ENCODE measurements at regions not wholly inside any gene's neighbourhood (a gene's known extent, or its start where the extent isn't known, plus 50 kb on each side); places are given as distances from the start of the nearest gene placed in this dataset.

DNA sequence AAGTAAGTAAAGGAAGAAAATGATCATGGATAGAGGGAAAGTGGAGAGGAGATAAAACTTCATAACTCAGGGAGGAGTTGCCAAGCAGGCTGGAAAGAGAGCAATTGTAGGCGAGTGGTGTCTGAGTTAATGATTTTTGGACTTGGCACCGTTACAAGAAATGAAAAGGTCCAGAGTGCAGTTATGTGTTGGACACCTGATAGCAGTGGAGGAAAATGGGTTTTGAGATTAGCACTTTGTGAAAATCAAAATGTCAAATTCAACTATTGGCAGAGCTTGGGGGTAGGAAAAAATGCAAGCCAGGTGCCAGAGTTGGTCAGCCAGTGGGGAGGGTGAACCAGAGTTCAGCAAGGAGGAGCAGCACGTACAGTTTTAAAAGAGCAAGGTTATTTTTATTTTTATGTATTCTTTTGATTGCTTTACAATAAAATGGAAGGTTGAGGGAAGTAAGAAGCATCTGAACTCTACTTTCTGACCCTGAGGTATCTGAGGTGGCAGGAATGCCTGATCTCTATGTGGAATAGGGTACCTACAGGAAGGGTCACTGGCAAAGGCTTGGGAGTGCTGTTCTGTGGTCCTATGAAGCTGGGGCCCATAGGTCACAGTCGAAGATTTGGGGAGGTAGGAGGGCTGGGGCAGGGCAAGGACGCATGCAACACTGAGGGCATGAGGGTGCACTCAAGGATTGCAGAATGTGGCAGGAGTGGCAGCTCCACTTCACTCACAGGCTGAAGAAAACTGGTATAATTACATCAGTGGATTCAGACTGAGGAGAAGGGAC, 127.5 kb downstream of the CD8B2 start:
- H3K4me3 ChIP-seq (ENCODE audit: low read depth in 1 of 3, low read length in 3 of 3), result no peak overlapping the region
- peak; percentile 93 to 96 for DNase-seq
- peak overlapping the region in 1 of 3 donors; percentile 55 for H3K27ac ChIP-seq (ENCODE audit: low read depth in 1 of 3, low read length in 2 of 3)
- H3K27me3 ChIP-seq (ENCODE audit: control insufficient read depth in 3 of 3, insufficient read depth in 3 of 3, low read length in 3 of 3), result no peaks in the 10 kb centered on the region
- H3K36me3 ChIP-seq (ENCODE audit: control insufficient read depth in 3 of 3, insufficient read depth in 2 of 3, low read depth in 1 of 3, low read length in 3 of 3), result no peaks in the 10 kb centered on the region
- peaks cover 2 to 16% (median 11%) of the 10 kb centered on the region in 3 donors for H3K4me1 ChIP-seq (ENCODE audit: control insufficient read depth in 3 of 3, insufficient read depth in 2 of 3, low read depth in 1 of 3, low read length in 2 of 3)
- 14 to 56% (median 30%) methylated on average over 5 of the region's 5 CpGs for WGBS, 3 donors
- H3K9me3 ChIP-seq (ENCODE audit: control insufficient read depth in 2 of 2, insufficient read depth in 1 of 2, low read depth in 1 of 2, low read length in 1 of 2), result peaks cover 0 to 4% of the 10 kb centered on the region in 2 donors
- FAIRE-seq, result peak; percentile 5

DNA sequence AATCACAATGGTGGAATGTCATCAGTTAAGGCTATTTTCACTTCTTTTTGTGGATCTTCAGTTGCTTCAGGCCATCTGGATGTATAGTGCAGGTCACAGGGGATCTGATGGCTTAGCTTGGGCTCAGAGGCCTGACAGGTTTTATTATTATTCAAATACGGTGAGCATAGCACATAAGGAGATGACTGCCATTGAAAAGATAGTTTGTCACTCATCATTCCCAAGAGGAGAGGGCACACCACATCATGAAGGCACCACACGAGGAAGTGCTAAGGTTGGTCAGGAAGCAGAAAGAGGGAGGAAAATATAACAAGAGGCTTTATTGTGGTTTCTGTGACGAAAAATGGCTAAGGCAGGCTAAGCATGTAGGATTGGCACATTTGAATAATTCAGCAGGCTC, 131.4 kb downstream of the CD8B2 start:
- H3K27me3 ChIP-seq (ENCODE audit: control insufficient read depth in 3 of 3, insufficient read depth in 3 of 3, low read length in 3 of 3), result no peaks in the 10 kb centered on the region
- H3K27ac ChIP-seq (ENCODE audit: low read depth in 1 of 3, low read length in 2 of 3), result no peak overlapping the region
- 66 to 76% (median 71%) methylated on average over 3 of the region's 3 CpGs for WGBS, 3 donors
- H3K4me1 ChIP-seq (ENCODE audit: control insufficient read depth in 3 of 3, insufficient read depth in 2 of 3, low read depth in 1 of 3, low read length in 2 of 3), result peaks cover 2 to 16% (median 7%) of the 10 kb centered on the region in 3 donors
- no peak overlapping the region for H3K4me3 ChIP-seq (ENCODE audit: low read depth in 1 of 3, low read length in 3 of 3)
- FAIRE-seq (no peak), DNase-seq (no peak)
- no peaks in the 10 kb centered on the region for H3K36me3 ChIP-seq (ENCODE audit: control insufficient read depth in 3 of 3, insufficient read depth in 2 of 3, low read depth in 1 of 3, low read length in 3 of 3)
- H3K9me3 ChIP-seq (ENCODE audit: control insufficient read depth in 2 of 2, insufficient read depth in 1 of 2, low read depth in 1 of 2, low read length in 1 of 2), result no peaks in the 10 kb centered on the region

- Histone ChIP-seq H3K36me3 (ENCODE audit: control insufficient read depth in 3 of 3, insufficient read depth in 2 of 3, low read depth in 1 of 3, low read length in 3 of 3) (no peaks in the 10 kb centered on the region), H3K4me1 (ENCODE audit: control insufficient read depth in 3 of 3, insufficient read depth in 2 of 3, low read depth in 1 of 3, low read length in 2 of 3) (peaks cover 0 to 4% (median 0%) of the 10 kb centered on the region in 3 donors), H3K27ac (ENCODE audit: low read depth in 1 of 3, low read length in 2 of 3) (no peak overlapping the region), H3K4me3 (ENCODE audit: low read depth in 1 of 3, low read length in 3 of 3) (no peak overlapping the region), H3K9me3 (ENCODE audit: control insufficient read depth in 2 of 2, insufficient read depth in 1 of 2, low read depth in 1 of 2, low read length in 1 of 2) (peaks cover 0 to 10% of the 10 kb centered on the region in 2 donors), H3K27me3 (ENCODE audit: control insufficient read depth in 3 of 3, insufficient read depth in 3 of 3, low read length in 3 of 3) (peaks cover 0 to 6% (median 0%) of the 10 kb centered on the region in 3 donors)
- no peak for FAIRE-seq
- no peak for DNase-seq
- 51 to 68% (median 65%) methylated on average over 2 of the region's 2 CpGs for WGBS, 3 donors
Observed at GRCh38 chr2:106623456-106623855, 136.3 kb downstream of the CD8B2 start.

GRCh38 chr2:106624787-106625380, 137.7 kb downstream of the CD8B2 start:
- 89 to 92% (median 92%) methylated on average over 2 of the region's 2 CpGs for WGBS, 3 donors
- DNase-seq (peak; percentile 9 to 38), FAIRE-seq (no peak)
- no peak overlapping the region for H3K27ac ChIP-seq (ENCODE audit: low read depth in 1 of 3, low read length in 2 of 3)
- H3K4me3 ChIP-seq (ENCODE audit: low read depth in 1 of 3, low read length in 3 of 3), result no peak overlapping the region
- peaks cover 0 to 6% (median 0%) of the 10 kb centered on the region in 3 donors for H3K27me3 ChIP-seq (ENCODE audit: control insufficient read depth in 3 of 3, insufficient read depth in 3 of 3, low read length in 3 of 3)
- no peaks in the 10 kb centered on the region for H3K36me3 ChIP-seq (ENCODE audit: control insufficient read depth in 3 of 3, insufficient read depth in 2 of 3, low read depth in 1 of 3, low read length in 3 of 3)
- peaks cover 0 to 4% (median 0%) of the 10 kb centered on the region in 3 donors for H3K4me1 ChIP-seq (ENCODE audit: control insufficient read depth in 3 of 3, insufficient read depth in 2 of 3, low read depth in 1 of 3, low read length in 2 of 3)
- H3K9me3 ChIP-seq (ENCODE audit: control insufficient read depth in 2 of 2, insufficient read depth in 1 of 2, low read depth in 1 of 2, low read length in 1 of 2), result peaks cover 0 to 15% of the 10 kb centered on the region in 2 donors

DNA sequence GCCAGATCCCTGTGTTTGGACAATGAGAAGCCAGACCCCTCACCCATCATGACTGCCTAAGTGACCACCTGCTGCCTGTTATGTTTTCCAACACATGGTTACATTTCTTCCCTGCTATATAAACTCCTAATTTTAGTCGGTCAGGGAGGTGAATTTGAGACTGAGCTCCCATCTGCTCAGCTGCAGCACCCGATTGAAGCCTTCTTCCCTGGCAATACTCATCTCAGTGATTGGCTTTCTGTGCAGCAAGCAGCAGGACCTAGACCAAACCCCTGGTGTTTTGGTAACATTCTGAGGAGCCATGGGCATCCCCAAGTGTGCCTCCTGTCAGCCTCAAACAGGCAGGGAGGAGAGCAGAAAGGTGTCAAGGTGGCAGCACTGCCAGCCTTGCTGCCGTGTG, 141.2 kb downstream of the CD8B2 start:
- Histone ChIP-seq H3K4me1 (ENCODE audit: control insufficient read depth in 3 of 3, insufficient read depth in 2 of 3, low read depth in 1 of 3, low read length in 2 of 3) (peaks cover 0 to 4% (median 0%) of the 10 kb centered on the region in 3 donors), H3K9me3 (ENCODE audit: control insufficient read depth in 2 of 2, insufficient read depth in 1 of 2, low read depth in 1 of 2, low read length in 1 of 2) (peaks cover 0 to 20% of the 10 kb centered on the region in 2 donors), H3K4me3 (ENCODE audit: low read depth in 1 of 3, low read length in 3 of 3) (no peak overlapping the region), H3K36me3 (ENCODE audit: control insufficient read depth in 3 of 3, insufficient read depth in 2 of 3, low read depth in 1 of 3, low read length in 3 of 3) (no peaks in the 10 kb centered on the region), H3K27me3 (ENCODE audit: control insufficient read depth in 3 of 3, insufficient read depth in 3 of 3, low read length in 3 of 3) (peaks cover 0 to 6% (median 0%) of the 10 kb centered on the region in 3 donors), H3K27ac (ENCODE audit: low read depth in 1 of 3, low read length in 2 of 3) (no peak overlapping the region)
- DNase-seq (no peak), FAIRE-seq (no peak)
- 83 to 91% (median 86%) methylated on average over 3 of the region's 3 CpGs for WGBS, 3 donors

GRCh38 chr2:106629981-106630380, 142.8 kb downstream of the CD8B2 start:
- Histone ChIP-seq H3K27me3 (ENCODE audit: control insufficient read depth in 3 of 3, insufficient read depth in 3 of 3, low read length in 3 of 3) (peaks cover 0 to 4% (median 0%) of the 10 kb centered on the region in 3 donors), H3K4me3 (ENCODE audit: low read depth in 1 of 3, low read length in 3 of 3) (no peak overlapping the region), H3K9me3 (ENCODE audit: control insufficient read depth in 2 of 2, insufficient read depth in 1 of 2, low read depth in 1 of 2, low read length in 1 of 2) (peaks cover 0 to 20% of the 10 kb centered on the region in 2 donors), H3K4me1 (ENCODE audit: control insufficient read depth in 3 of 3, insufficient read depth in 2 of 3, low read depth in 1 of 3, low read length in 2 of 3) (no peaks in the 10 kb centered on the region), H3K36me3 (ENCODE audit: control insufficient read depth in 3 of 3, insufficient read depth in 2 of 3, low read depth in 1 of 3, low read length in 3 of 3) (no peaks in the 10 kb centered on the region), H3K27ac (ENCODE audit: low read depth in 1 of 3, low read length in 2 of 3) (no peak overlapping the region)
- no peak for FAIRE-seq
- no peak for DNase-seq
- 72 to 86% (median 83%) methylated on average over 3 of the region's 3 CpGs for whole genome bisulfite sequencing, 3 donors

GRCh38 chr2:106631281-106631680, 144.1 kb downstream of the CD8B2 start:
- no peak overlapping the region for H3K4me3 ChIP-seq (ENCODE audit: low read depth in 1 of 3, low read length in 3 of 3)
- no peaks in the 10 kb centered on the region for H3K36me3 ChIP-seq (ENCODE audit: control insufficient read depth in 3 of 3, insufficient read depth in 2 of 3, low read depth in 1 of 3, low read length in 3 of 3)
- no peaks in the 10 kb centered on the region for H3K4me1 ChIP-seq (ENCODE audit: control insufficient read depth in 3 of 3, insufficient read depth in 2 of 3, low read depth in 1 of 3, low read length in 2 of 3)
- peaks cover 0 to 20% of the 10 kb centered on the region in 2 donors for H3K9me3 ChIP-seq (ENCODE audit: control insufficient read depth in 2 of 2, insufficient read depth in 1 of 2, low read depth in 1 of 2, low read length in 1 of 2)
- DNase-seq (no peak), FAIRE-seq (no peak)
- no peak overlapping the region for H3K27ac ChIP-seq (ENCODE audit: low read depth in 1 of 3, low read length in 2 of 3)
- WGBS, 3 donors, result 65 to 78% (median 71%) methylated on average over 1 of the region's 1 CpG
- H3K27me3 ChIP-seq (ENCODE audit: control insufficient read depth in 3 of 3, insufficient read depth in 3 of 3, low read length in 3 of 3), result peaks cover 0 to 4% (median 0%) of the 10 kb centered on the region in 3 donors

- DNase-seq, result peak; percentile 15 to 39
- peak; percentile 71 for FAIRE-seq
- no peaks in the 10 kb centered on the region for H3K36me3 ChIP-seq (ENCODE audit: control insufficient read depth in 3 of 3, insufficient read depth in 2 of 3, low read depth in 1 of 3, low read length in 3 of 3)
- H3K4me3 ChIP-seq (ENCODE audit: low read depth in 1 of 3, low read length in 3 of 3), result no peak overlapping the region
- H3K9me3 ChIP-seq (ENCODE audit: control insufficient read depth in 2 of 2, insufficient read depth in 1 of 2, low read depth in 1 of 2, low read length in 1 of 2), result no peaks in the 10 kb centered on the region
- H3K27ac ChIP-seq (ENCODE audit: low read depth in 1 of 3, low read length in 2 of 3), result no peak overlapping the region
- 2 to 4% (median 3%) methylated on average over 1 of the region's 1 CpG for WGBS, 3 donors
- H3K27me3 ChIP-seq (ENCODE audit: control insufficient read depth in 3 of 3, insufficient read depth in 3 of 3, low read length in 3 of 3), result no peaks in the 10 kb centered on the region
- no peaks in the 10 kb centered on the region for H3K4me1 ChIP-seq (ENCODE audit: control insufficient read depth in 3 of 3, insufficient read depth in 2 of 3, low read depth in 1 of 3, low read length in 2 of 3)
Observed at GRCh38 chr2:106638043-106638442, 150.9 kb downstream of the CD8B2 start.

All from small intestine (tissue), 7 donors.